GM21447 (cell line): ENCODE measurements at regions not wholly inside any gene's neighbourhood (a gene's known extent, or its start where the extent isn't known, plus 50 kb on each side); places are given as distances from the start of the nearest gene placed in this dataset.
"Not testable (repeated sequence)": the region's sequence is repeated elsewhere in the genome, so short reads cannot be mapped to it uniquely, and the experiment has no call there.

Experiments
- ATAC-seq: cut with Tn5 transposase; IDR thresholded peaks from one replicate; pipeline ENCODE4 v1.9.1; 2021; ENCODE audit not compliant: unreplicated experiment

DNA sequence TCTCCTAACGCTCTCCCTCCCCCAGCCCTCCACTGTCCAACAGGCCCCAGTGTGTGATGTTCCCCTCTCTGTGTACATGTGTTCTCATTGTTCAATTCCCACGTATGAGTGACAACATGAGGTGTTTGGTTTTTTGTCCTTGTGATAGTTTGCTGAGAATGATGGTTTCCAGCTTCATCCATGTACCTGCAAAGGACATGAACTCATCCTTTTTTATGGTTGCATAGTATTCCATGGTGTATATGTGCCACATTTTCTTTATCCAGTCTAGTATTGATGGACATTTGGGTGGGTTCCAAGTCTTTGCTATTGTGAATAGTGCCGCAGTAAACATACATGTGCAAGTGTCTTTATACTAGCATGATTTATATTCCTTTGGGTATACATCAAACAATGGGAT lies 347.4 kb downstream of the MAGEE1 start:
- ATAC-seq: not testable (repeated sequence)

DNA sequence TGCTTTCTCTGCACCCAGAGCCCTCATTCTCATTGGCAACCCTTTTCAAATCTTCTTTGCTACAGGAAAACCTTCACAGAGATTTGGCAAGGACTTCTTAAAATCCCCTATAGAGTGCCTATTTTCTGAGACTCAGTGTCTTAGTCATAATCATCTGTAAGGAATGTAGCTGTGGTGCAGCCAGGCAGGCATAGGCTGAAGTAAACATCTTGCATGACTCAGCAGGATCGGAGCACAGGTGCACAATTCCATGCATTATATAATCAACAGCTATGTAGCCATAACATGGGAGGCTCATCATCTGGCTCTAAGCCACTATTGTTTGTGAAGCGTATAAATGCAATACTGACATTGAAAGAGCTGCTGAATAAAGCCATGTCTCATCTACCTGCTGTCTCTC lies 368.8 kb downstream of the MAGEE1 start:
- no peak for ATAC-seq

DNA sequence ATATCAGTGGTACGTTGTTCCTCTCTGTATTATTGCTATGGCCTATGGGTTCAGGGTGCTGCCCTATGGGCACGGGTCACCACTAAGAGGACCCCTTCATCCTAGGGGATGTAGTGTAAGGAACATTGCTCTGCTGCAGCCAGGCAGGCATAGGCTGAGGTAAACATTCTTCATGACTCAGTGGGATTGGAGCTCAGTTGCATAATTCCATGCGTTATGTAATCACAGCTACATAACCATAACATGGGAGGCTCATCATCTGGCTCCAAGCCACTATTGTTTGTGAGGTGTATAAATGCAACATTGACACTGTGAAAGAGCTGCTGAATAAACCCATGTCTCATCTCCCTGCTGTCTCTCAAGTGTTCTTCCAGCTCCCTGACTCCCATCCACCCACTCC lies 375.2 kb downstream of the MAGEE1 start:
- no peak for ATAC-seq

DNA sequence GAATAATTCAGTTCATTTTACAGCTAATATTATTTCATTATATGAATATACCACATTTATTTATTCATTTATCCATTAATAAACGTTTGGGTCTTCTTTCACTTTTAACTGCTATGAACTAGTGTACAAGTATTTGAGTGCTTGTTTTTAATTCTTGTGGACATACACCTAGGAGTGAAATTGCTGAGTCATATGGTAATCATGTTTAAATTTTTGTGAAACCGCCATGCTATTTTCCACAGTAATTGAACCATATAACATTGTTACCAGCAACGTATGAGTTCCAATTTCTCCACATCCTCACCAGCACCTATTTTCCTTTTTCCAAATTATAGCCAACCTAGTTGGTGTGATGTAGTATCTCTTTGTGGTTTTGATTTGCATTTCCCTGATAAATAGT lies 388.2 kb downstream of the MAGEE1 start:
- ATAC-seq: no peak

DNA sequence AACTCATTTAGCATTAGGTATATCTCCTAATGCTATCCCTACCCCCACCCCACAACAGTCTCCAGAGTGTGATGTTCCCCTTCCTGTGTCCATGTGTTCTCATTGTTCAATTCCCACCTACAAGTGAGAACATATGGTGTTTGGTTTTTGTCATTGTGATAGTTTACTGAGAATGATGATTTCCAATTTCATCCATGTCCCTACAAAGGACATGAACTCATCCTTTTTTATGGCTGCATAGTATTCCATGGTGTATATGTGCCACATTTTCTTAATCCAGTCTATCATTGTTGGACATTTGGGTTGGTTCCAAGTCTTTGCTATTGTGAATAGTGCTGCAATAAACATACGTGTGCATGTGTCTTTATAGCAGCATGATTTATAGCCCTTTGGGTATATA lies 389.8 kb downstream of the MAGEE1 start:
- not testable (repeated sequence) for ATAC-seq

DNA sequence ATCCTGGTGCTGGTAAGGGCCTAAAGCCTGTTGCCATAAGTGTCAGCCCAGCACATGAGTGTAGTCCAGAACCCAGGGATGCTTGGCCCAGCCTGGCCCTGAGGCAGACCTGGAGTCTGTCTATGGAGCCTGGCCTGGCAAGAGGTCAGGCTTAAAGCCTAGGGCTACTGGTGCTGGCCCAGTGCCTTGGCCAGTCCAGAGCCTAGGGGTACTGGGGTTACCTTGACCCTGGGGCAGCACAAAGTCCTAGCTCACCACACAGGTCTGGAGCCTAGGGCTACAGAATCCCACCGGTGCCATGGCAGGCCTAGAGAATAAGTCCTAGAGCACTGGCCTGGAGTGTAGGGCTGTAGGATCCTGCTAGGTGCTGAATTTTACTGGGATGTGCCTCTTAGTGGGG lies 393.8 kb downstream of the MAGEE1 start:
- ATAC-seq: no peak

DNA sequence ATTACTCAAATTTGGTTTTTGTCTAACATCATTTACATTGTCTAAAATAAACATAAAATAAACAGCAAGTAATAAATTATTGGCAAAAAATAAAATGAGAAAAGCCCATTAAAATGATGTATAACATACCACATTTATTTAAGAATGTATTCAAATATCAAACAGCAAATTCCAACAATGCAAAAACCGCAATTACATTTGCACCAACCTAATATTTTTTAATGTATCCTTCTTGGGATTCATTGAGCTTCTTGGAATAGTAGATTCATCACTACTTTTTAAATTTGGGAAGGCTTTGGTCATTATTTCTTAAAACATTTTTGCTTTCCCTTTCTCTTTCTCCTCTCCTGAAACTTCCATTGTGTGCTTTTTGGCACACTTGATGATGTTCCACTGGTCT lies 400.2 kb downstream of the MAGEE1 start:
- no peak for ATAC-seq

DNA sequence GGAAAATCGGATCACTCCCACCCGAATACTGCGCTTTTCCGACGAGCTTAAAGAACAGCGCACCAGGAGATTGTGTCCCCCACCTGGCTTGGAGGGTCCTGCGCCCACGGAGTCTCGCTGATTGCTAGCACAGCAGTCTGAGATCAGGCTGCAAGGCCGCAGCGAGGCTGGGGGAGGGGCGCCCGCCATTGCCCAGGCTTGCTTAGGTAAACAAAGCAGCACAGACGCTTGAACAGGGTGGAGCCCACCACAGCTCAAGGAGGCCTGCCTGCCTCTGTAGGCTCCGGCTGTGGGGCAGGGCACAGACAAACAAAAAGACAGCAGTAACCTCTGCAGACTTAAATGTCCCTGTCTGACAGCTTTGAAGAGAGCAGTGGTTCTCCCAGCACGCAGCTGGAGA lies 413.4 kb downstream of the MAGEE1 start:
- ATAC-seq: not testable (repeated sequence)

DNA sequence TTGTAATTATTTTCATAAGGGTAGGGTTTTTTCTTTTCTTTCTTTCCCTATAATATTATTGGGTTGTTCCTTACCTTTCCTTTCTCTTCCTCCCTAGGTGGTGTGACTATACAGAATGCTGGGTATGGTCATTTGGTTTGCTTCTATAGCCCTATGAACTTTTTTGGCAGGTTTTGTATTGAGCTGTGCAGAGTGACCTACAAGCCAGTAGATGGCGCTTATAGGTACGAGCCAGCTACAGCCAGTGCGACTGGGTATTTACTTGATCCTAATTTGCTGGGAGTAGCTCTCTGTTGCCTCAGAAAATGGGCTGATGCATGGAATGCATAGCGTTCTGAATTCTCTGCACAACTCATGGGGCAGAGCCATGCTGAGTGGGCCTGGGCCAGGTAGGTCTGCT lies 423.3 kb downstream of the MAGEE1 start:
- no peak for ATAC-seq

DNA sequence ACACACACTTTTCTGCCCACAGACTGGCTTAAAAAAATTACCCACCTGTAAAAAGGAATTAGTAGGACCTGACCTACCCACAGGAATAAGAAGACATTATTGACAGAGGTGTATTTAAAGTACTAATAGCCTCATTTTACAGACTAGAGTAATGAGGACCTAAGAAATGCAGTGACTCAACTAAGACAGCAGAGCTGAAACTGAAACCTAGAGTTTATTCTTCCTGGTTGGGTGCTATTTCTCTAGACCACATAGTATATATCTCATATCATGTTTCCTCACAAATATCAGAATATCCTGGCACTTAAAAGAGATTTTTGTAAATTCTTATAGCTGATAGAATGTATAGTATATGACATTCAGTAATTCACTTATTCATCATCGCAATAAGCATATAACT lies 435.0 kb downstream of the MAGEE1 start:
- ATAC-seq: no peak

DNA sequence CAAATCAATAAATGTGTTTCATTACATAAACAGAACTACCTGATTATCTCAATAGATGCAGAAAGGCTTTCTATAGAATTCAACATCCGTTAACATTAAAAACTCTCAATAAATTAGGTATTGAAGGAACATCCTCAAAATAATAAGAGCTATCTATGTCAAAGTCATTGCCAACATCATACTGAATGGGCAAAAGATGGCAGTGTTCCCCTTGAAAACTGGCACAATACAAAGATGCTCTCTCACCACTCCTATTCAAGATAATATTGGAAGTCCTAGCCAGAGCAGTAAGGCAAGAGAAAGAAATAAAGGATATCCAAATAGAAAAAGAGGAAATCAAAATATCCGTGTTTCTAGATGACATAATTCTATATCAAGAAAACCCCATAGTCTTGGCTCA lies 466.4 kb downstream of the MAGEE1 start:
- ATAC-seq: no peak

DNA sequence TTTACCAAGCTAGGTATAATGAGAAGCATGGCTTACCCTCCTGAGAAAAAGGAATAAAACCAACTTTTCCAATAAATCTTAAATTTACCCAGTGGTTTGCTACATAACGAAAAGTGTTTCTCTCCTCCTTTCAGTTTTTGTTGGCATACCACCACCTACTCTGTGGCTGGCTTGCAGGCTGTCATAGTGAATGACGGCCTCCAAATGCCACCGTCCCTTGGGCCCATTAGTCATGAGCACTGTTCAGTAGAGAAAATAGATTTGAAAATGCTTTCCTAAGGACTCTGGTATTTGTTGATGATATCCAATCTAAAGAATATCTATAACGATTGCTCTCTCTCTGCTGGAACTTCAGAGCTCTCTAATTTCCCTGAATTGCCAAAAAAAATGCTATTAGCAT lies 488.3 kb downstream of the MAGEE1 start:
- no peak for ATAC-seq

DNA sequence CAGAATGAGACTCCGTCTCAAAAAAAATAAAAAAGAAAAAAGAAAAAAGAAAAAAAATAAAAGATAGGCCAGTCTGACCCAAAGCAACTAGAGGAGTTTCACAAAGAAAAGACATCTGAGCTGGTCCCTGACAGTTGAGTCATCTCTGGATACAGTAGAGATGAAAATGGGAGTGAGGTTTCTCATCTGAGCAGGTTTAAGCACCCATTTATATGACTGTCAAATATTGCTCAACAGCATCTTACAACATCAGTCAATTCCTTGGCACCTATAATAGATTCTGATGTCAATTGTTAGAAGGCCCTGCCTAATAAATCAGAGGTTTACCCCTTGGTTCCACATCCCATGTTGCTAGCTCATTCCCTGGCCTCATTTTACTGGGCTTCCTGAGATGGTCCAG lies 490.5 kb downstream of the MAGEE1 start:
- ATAC-seq: no peak

DNA sequence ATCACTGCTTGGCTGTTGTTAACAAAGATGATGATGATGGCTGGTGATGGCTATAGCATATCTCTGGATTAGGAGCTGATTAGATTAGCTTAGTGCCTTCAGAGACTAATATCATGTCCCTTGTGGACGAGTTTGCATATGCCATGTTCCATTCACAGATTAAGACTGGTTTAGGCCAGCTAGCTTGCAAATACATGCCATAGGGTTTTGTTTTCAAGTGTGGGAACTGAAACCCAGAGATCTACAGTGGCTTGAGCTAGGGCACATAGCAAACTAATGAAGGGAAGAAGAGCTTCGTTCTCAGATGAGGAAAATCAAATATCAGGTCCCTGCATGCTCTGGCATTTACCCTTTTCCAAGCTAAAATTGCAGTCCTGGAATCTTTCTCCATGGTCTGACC lies 492.3 kb downstream of the MAGEE1 start:
- no peak for ATAC-seq

DNA sequence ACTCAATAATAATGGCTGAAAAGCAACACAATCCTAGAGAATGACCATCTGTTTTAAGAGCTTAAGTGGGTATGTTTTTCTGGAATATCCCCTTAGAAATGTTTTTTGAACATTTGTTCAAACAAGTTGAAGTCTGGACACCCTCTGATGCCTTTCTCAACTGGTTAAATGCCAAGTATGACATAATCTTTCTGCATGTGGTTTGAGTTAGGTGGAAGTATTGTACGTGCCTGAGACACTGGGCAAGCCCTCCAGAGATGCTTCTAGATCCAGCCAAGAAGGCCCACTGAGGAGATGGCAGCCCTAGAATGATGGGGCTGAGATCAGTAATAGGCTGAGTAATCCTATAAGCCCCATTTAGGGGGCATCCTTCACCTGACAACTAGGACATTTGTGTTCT lies 493.1 kb downstream of the MAGEE1 start:
- no peak for ATAC-seq

DNA sequence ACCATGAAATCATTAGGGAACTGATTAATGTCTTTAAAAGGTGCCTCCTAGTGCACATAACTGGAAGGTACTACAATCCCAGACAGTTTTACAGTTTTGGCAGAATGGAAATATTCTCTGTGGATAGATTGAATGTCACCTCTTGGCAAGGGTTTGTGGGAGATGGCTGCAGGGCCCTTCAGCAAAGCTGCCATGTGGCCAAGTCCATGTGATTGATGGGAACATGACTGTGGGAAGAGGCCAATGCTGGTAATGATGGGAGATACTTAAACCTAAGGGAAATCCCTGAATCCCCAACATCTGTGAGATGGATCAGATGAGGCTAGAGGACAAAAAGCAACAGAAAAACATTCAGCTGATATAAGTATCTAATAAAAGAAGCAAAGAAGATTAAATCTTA lies 493.7 kb downstream of the MAGEE1 start:
- no peak for ATAC-seq

DNA sequence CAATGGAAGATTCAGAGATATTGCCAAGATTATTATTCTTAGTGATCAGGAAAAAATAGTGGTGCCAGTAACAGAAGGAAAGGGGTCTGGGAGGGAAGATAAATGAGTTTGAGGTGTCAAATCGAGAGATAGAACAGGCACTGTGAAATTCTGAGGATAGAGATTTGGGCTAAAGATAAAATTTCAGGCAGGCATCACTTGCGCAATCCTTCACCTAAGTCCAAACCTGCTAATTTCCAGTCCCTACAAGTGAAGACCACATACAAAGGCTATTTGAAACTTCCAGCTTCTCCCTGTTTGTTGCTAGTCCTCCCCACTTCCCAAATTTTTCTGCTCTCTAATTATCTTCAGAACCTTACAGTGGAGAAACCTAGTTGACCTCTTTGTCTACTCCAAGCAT lies 494.6 kb downstream of the MAGEE1 start:
- ATAC-seq: no peak

DNA sequence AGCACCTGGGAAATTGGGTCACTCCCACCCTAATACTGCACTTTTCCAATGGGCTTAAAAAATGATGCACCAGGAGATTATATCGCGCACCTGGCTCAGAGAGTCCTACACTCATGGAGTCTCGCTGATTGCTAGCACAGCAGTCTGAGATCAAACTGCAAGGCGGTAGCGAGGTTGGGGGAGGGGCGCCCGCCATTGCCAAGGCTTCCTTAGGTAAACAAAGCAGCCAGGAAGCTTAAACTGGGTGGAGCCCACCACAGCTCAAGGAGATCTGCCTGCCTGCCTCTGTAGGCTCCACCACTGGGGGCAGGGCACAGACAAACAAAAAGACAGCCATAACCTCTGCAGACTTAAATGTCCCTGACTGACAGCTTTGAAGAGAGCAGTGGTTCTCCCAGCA lies 497.1 kb downstream of the MAGEE1 start:
- not testable (repeated sequence) for ATAC-seq

DNA sequence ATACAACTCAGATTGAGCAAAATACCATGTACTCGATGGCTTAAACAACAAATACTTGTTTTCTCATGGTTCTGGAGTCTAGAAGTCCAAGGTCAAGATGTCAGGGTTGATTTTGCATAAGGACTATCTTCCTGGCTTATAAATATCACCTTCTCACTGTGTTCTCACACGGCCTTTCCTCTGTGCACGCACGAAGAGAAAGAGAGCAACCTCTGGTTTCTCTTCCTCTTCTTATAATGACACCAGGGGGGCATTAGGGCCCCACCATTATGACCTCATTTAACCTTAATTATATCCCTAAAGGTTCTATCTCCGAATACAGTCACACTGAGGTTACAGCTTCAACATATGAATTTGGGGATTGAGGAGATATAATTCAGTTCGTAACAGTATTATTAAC lies 504.0 kb downstream of the MAGEE1 start:
- ATAC-seq: no peak

DNA sequence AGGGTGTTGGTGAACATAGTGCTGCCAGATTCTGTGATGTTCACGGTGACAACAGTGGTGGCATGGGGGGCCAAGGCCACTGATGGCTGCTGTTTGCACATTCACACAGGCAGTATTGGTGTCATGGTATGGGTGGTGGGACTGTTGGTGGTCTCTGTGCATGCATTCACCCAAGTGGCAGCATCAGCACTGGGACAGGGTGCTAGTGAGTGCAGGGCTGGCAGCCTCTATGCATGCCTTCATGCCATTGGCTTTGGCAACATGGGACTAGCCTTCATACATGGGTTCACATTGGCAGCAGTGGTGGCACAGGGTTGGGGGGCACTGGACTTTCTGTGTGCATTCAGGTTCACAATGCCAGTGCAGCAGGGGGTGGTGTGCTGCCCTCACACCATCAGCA lies 489.7 kb upstream of the FGF16 start:
- ATAC-seq: no peak

DNA sequence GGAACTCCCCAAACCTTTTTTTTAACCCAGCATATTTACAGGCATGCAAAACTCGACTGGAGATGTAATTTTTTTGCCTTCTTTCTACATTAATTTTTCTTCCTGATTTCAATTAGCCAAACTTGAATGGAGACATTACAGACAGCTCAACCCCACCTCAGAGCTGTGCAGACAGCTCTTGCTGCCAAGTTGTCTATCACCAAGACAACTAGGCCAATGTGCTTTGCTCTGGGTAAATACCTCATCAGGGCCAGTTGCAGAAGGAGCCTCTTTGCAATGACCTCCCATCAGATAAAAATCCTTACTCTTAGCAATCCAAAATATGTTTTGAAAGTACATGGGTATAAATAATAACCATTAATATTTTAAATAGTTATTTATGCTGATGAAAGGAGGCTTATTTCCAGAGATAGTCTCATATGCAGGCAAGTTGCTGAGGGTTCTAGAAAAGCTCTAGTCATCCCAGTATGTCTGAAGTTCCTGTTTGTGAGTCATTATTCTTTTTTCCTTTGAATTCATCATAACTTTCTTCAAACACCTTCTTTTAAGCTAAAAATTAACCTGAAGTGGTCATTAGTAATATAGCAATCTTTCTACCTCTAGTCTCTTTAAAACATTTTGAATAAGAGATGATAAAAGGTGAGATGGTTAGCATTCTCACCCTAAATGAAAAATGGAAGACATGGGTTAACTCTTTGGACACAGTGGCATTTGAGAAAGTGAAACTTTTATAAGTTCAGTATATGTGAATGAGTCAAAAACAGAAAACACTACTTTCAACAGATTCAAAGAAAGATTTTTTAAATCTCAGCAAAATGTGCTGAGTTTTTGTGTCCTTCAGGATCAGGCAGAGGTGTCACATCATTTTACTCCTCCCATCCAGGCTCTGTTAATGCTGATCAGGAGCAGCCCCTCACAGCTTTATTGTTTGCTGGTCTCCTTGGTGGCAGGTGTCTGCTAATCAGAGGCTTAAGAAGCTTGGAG lies 475.5 kb upstream of the FGF16 start:
- peak; percentile 70 for ATAC-seq

DNA sequence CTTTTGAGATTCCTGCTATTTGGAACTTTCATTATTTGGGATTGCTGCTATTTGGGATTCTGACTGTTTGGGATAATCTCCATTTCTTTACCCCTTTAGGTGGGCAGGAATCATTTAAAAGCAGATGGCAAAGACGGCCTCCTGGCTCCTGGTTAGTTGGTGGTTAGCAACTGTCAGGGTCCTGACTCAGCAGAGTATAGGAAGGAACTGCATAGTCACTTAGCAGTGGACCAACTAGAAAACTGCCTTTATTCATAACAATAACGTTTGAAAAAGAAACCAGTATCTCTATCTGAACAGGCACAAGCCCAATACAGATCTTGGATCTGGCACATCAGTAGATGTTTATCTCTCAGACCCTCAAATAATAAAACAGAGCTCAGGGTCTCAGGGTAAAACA lies 469.7 kb upstream of the FGF16 start:
- no peak for ATAC-seq

DNA sequence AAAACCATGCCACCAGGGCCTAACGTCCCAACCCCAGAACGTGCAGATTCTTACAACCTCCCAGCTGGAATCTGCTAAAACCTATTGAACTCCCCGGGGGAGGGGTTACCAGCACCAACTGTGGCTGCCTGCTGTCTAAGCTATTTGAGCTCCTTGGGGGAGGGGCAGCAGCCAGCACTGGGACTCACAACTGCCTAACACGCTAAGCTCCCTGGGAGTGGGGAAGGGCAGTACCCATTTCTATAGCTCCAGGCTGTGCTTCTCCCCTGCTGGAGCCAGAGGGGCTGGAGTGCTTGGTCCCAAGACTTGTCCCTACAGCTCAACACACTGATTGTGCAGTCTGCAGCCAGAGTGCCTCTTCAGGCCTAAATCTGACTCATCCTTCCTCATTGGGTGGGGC lies 459.8 kb upstream of the FGF16 start:
- ATAC-seq: no peak
